SK-N-SH treated with all-trans-retinoic acid at 6 μM for 48 hours (cell line): ENCODE measurements at regions not wholly inside any gene's neighbourhood (a gene's known extent, or its start where the extent isn't known, plus 50 kb on each side); places are given as distances from the start of the nearest gene placed in this dataset.

ENCODE experiments used
- ARNTL ChIP-seq: fragments of 450-650 bp; formaldehyde crosslinking; IDR thresholded peaks from 2 replicates; pipeline ENCODE4 v1.5.0; 2020; ENCODE audit warnings: low read depth, mild to moderate bottlenecking, moderate library complexity, borderline replicate concordance
- PATZ1 ChIP-seq: fragments of 250-450 bp; sonication (Bioruptor Pico); IDR thresholded peaks from 2 replicates; pipeline ENCODE4 v1.8.0; 2020; ENCODE audit warnings: mild to moderate bottlenecking, moderate library complexity, borderline replicate concordance
- POU6F1 ChIP-seq: fragments of 250-450 bp; sonication (Bioruptor Pico); IDR thresholded peaks from 2 replicates; pipeline ENCODE4 v1.8.0; 2021; ENCODE audit warnings: low read depth, mild to moderate bottlenecking, moderate library complexity, borderline replicate concordance
- PPARA ChIP-seq: fragments of 250-450 bp; sonication (Bioruptor Pico); IDR thresholded peaks from 2 replicates; pipeline ENCODE4 v1.5.0; 2020; ENCODE audit warnings: mild to moderate bottlenecking, borderline replicate concordance
- ZFP30 ChIP-seq: fragments of 450-650 bp; formaldehyde crosslinking; IDR thresholded peaks from 2 replicates; pipeline ENCODE4 v1.5.0; 2022; ENCODE audit warnings: mild to moderate bottlenecking, moderate library complexity

- no peak for TF ChIP-seq PPARA (CRISPR knock-in tag)
- no peak for TF ChIP-seq ARNTL (CRISPR knock-in tag)
- TF ChIP-seq ZFP30 (CRISPR knock-in tag): no peak
- no peak for TF ChIP-seq POU6F1 (CRISPR knock-in tag)
- no peak for TF ChIP-seq PATZ1 (CRISPR knock-in tag)
Observed at GRCh38 chr16:66190411-66190810, 176.1 kb upstream of the CDH5 start.
